HG03575 (cell line): ENCODE measurements at regions not wholly inside any gene's neighbourhood (a gene's known extent, or its start where the extent isn't known, plus 50 kb on each side); places are given as distances from the start of the nearest gene placed in this dataset.
"Not testable (repeated sequence)": the region's sequence is repeated elsewhere in the genome, so short reads cannot be mapped to it uniquely, and the experiment has no call there.

Source experiments
- ATAC-seq: cut with Tn5 transposase; IDR thresholded peaks from one replicate; pipeline ENCODE4 v1.9.1; 2021; ENCODE audit not compliant: unreplicated experiment, insufficient number of reproducible peaks, low FRiP score; ENCODE audit errors: extremely low read depth

DNA sequence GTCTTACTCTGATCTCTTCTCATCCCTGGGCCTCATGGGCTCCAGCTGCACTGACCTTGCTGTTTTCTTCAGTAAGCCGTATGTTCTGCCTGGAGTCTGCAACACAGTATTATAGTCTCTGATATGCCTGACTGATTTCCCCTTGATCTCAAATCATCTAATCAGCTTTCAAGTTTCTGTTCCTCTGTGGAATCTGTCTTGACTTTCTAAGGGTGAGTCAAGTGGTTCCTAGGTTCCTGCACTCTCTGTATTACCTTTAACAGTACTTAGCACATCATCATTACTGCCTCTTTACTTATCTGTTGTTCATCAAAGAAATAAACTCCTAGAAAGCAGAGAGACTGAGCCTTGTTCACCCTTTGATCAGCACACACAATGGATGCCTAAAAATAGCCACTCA lies 350.7 kb downstream of the LMO7 start:
- ATAC-seq, result peak; percentile 99

DNA sequence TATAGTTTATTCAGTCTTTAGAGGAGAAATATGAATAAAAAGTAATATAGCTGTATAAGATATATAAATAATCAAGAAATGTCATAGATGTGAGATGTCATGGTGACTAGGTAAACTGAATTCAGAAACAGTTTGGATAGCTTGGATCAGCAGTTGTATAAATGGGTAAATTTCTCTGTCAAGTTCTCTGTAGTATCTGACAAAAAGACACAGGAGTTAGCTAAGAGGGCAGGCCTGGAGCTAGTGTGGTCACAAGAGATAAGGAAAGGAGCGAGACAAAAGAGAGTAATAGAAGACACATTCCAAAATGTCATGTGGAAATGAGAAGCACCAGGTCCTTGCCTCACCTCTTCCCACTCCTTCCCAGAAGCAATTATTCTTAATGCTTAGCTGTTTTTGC lies 349.0 kb downstream of the LMO7 start:
- ATAC-seq, result no peak

DNA sequence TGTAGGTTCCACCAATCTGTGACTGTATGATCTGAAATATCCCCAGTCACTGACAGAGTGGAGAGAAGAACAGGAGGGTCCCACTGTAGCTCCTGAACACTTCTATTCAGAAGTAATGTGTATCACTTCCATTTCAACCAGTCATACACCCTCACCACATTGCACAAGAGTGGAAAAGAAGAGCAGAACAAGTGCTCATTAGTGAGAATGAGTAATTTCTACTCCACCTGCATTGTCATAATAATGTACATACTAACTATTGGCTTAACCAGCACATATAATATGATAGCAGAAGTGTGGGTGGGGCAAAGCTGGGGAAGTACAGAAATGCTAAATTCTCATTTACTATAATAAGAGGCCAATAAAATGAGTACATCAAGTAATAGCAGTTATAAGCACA lies 342.7 kb downstream of the LMO7 start:
- no peak for ATAC-seq

DNA sequence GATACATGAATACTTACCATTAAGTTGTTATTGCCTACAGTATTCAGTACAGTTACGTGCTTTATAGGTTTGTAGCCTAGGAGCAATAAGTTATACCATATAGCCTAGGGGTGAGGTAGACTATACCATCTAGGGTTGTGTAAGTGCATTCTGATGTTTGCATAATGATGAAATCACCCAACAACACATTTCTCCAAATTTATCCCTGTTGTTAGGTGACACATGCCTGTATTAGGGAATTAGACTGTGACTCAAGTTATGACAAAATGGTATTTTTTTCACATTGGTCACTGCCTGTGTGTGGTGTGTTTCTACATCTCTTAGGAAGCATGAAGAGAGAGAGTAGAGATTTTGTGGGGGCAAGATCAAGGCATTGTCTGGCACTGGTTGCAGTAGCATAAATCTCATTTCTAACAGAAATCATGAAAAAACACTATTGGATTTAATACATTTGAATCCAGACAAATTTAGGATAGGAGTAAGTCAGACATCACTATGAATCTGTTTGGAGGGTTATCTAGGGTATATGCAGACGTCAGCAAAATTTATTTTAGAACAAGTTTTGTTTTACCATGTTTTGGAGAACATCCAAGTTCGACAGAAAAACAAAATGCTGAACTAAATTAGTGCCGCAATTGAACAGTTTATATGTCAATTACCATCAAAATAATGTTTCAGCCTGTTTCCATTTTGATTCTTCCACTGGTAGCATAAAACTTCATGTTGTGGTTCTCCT lies 332.1 kb downstream of the LMO7 start:
- ATAC-seq, result no peak

DNA sequence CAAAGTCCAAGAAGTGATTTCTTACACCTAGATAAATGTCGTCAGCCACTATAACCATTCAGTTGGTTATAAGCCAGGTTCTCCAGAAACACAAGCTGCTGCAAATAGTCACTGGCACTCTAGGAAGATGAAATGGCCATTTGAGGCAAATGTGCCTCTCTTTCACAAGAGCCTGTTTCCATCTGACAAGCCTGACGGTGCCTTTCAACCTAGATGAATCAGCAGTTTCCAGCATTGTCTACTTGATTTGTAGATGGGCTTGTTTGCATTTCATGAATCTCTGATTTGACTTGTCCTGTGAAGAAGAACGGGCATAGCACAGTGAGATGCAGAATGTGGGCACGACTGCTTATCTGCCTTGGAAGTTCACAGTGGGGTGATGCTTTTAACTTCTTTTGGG lies 327.2 kb downstream of the LMO7 start:
- no peak for ATAC-seq

DNA sequence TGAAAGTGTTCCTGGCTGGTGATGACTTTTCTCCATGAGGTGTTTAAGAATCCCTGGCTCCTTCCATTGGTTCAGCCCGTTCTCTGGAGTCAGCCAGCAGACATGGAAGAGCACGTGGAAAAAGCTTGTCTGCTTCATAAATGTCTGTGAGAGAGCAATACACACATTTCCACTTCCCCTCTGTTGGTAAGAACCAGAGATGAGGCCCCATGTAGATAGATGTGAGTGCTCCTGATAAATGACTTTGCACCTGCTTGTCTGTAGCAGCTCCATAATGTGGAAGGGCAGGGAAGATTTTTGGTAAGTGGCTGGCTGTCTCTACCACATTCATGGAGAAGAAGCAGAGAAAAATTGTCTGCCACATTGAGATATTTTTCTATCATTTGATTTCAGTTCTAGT lies 325.8 kb downstream of the LMO7 start:
- ATAC-seq, result no peak

DNA sequence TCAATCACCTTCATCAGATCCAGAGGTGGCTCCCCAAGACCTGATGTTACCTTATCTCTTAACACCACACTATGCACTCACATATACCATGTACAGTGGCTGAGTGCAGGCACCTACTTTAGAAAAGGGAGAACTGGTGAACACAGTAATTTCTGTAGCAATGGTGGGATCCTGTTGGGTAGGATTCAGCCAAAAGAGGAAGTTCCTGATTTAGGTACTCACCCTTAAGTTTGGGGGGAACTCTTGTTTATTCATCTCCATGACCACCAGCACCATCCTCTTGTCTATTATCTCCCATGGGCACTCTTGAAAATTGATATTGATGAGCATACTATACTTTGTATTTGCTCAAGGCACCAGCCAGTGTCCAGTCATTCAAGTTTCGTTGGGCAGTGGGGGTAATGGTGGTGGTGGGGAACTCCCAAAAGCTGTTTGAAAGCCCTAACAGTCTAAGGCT lies 324.4 kb downstream of the LMO7 start:
- peak; percentile 87 for ATAC-seq

DNA sequence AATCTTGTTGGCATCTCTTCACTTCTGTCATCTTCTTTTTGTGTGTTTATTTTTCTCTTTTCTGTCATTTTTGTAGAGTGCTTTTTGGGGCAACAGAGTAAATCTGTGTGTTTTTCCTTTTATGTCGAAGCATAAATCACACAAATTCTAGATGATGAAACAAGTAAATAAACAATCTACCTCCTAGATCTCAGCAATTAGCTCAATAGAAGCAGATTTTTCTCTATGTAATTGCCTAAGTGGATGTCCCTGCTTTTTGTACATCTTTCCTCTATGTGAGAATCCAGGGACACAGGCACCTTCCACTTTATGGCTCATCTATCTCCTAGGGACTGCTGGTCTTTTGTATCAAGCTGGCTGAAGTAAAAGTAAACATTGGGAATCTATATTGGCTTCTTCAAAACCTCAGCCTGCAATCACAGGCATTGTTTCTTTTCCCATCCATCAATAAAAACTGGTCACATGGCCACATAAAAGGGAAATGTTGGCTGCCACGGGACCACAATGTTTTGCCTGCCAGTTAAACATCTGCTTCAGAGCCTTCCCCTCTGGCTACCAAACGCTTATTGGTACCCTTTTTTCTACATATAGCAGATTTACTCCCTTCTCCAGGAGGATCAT lies 323.8 kb downstream of the LMO7 start:
- ATAC-seq, result no peak

DNA sequence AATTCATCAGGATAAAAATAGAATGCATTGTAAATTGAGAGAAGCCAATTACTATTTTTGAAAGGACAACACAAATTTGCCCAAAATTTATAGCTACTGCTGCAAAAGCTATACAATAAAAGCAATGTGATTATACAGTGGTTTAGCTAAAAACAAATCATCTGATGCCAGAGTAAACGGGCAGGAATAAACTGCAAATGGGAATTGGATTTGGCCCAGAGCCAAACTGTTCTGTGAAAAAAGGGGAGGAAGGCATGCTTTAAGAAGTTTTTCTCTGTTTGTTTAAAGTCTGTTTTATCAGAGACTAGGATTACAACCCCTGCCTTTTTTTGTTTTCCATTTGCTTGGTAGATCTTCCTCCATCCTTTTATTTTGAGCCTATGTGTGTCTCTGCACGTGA lies 317.5 kb downstream of the LMO7 start:
- ATAC-seq, result not testable (repeated sequence)

DNA sequence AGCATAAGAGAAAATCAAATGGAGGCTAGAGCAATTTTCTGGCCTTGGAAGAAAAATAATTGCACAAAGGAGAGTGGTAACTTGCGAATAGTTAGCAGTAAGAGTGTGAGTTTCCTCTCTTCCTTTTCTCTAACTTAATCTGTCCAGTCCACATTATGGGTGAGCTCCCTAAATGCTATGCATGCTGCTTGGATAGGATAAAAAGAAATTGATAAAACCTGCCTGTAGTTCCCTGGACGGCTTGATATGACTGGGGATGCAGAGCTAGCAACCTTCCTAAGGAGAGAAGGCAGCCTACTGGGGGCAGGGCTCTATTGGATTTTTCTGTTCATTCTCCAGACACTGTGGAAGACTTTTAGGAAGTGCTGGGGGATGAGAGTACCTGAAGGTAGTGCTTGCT lies 311.3 kb downstream of the LMO7 start:
- ATAC-seq, result no peak

DNA sequence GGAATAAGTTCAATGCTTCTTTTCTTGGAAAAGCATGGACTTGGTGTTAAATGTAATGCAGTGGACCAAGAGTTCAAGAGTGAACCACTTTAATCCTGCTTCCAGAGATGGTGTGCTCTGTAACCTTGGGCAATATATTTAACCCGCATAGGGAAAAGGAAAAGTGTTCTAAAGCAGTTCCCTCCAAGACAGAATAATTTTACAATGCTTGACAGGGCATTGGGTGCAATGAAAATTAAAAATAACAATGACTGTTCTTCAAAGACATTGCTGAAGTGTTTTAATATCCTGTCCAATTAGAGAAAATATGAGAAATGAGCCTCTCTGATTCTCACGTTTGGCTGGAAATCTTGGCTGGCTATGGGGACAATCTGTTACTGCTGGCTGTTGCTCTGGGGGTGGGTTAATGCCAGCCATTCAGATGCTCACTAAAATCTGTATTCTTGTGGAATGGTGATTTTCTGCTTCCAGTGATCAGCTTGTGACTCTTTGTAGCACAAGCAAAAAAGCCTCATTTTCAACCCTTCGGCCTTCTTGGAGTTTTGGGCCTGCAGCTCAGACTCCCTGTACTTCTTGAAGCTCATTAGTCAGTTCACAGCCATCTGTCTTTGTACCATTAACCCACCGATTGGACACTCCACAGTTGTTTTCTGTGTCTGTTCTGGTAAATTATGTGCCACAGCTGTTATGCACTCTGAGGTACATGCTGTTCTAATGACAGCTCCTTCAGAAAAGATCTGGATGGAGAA lies 310.6 kb downstream of the LMO7 start:
- no peak for ATAC-seq

DNA sequence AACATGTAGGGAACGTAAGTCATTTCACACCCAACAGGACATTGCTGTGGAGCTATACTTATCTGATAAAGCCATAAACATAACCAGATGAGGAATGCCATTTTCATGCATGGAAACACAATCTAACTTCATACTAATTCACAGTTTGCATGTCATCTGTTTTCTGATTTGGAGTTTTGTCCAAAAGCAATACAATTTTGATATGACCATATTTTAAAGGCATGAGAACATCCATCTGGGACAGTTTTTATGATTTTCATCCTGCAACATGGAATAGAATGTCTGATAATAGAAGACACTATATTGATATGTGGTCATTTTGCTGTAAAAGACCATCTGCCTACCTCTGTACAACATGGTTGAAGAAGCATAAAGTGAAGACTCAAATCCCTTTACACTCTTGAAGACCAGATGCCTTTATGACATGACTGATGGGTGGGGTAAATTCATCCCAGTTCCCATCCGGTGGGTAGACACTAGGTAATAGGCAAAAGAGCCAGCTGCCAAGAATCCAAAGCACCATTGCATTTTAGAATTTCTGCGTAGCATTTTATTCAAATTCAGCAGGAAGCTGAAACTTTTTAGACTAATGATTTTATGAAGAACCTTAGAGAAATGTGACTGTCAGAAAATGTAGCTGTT lies 309.8 kb downstream of the LMO7 start:
- no peak for ATAC-seq

DNA sequence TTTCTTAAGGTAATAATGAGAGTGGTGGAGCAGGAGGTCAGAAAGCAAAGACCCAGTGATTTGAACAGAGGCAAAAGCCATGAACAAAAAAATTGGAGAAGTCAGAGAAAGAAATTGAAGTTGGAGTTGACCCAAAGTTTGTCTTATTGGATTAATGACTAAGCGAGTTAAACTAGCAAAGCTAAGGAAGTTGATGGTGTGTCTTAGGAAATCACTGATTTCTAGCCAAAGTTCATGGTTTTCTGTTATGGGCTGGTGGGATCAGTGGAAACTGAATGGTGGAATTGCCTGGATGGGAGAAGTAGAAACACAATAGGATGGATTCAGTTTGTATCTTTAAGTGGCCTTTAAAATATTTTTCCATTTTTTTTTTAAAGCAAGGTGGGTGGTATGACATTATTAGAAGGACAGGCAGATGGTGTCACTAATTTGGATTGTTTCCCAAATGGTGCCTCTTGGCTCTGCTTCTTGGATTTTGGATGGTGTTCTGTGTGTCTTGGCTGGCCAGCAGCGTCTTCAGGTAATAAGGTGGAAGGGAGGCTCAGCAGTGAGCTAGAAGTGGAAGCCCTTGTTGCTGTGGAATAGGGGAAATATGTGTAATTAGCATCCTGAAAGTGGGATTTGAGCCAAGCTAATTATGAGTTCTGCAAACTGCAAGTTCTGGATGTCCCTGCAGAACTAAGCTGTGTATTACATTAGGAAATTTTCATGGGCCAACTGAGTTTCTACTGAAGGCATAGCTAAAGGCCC lies 302.9 kb downstream of the LMO7 start:
- no peak for ATAC-seq

DNA sequence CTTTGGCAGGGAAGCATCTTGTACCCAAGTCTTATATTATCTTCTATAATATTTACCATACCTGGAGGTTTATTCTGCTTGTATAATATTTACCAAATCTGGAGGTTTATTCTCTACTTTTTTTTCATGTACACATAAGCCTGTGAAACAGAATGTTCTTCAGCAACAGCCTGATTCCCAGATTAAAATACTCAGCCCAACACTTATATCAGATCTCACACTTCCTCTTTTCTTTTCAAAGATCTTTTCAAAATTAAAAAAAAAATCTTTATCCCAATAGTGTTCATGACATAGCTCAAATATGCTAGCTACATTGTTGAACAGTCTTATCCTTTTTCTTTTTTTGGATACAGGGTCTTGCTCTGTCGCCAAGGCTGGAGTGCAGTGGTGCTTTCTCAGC lies 300.7 kb downstream of the LMO7 start:
- ATAC-seq, result no peak

DNA sequence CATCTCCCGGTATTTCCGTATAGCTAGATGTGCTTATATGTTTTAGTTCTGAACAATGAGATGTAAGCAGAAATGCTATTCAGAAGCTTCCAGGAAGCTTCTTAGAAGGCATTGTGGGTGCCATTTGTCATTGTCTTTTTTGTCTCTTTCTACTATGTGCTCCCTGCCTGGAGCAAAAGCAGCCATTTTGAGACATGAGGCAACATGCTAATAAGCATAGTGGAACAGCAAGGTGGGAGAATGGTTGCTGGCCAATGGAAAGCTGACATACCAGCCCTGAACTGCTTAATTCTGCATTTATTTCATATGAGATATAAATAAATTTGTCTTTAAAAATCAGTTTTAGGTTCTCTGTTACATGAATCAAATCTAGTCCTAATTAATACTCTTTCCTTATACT lies 299.7 kb downstream of the LMO7 start:
- ATAC-seq, result no peak

DNA sequence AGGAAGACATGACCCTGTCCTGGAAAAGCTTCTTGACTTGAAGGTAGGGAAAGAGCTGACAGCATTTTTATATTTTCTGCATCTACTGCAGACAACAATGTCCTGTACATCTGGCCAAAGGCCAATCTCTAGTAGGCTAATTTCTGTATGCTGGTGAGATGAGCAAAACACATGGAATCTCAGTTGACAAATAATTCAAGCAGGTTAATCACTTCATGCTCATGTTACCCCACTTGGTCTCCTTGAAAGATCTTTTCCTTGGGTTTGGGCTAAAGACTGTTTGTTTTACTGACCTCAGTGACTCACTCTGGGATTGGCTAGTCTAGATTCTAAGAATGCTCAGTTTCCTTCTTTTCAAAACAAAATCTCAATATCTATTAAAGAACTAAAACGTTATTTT lies 298.8 kb downstream of the LMO7 start:
- ATAC-seq, result no peak

DNA sequence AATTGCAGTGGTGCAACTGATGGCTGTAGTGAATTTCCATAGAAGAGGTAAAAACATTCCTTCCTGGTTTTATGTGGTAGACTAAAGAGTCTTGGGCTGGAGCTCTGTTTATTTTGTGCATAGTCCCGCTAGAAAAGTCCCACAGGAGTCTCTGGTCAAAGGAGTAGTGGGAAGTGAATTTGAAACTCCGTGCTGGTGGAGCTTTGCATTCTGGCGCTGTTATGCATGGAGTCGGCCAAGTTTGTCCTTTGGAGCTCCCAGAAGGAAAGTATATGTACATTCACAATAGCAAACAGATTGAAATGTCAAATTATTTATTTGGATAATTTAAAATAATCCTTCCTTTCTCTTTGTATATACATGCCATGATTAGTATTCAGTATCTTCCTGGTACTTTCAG lies 296.5 kb downstream of the LMO7 start:
- no peak for ATAC-seq

DNA sequence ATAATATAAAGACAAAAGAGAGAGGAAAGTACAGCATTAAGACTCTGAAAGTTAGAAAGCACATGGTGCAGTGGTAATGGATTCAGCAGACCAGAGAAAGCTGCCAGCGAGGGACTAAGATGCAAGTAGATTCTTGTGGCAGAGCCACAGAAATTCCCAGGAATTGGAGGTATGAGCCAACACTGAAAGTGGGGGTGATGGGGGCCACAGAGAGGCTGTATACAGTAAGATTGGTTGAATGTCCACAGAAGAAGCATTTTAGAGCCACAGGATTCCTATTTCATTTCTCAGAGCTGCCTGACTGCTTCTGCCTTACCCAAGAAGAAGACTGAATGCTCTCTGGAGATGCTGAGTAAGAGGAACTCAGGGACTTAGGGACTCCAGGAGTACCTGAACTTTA lies 295.0 kb downstream of the LMO7 start:
- ATAC-seq, result no peak

DNA sequence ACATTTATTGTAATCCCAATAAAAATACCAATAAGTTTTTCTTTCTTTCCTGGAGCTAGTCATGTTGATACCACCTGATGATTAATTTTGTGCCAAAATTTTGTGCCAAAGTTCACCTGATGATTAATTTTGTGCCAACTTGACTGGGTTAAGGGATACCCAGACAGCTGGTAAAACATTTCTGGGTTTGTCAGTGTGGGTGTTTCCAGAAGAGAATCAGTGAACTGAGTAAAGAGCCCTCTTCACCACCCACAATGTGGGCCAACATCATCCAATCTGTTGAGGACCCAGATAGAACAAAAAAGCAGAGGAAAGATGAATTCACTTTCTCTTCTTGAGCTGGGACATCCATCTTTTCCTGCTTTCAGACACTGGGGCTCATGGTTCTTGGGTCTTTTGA lies 292.9 kb downstream of the LMO7 start:
- ATAC-seq, result no peak
